Keratinocyte (primary cell): ENCODE measurements at regions not wholly inside any gene's neighbourhood (a gene's known extent, or its start where the extent isn't known, plus 50 kb on each side); places are given as distances from the start of the nearest gene placed in this dataset.
"Not testable (repeated sequence)": the region's sequence is repeated elsewhere in the genome, so short reads cannot be mapped to it uniquely, and the experiment has no call there.

Experiments used
- DNase-seq: peaks from one replicate; pipeline ENCODE4 v3.0.0-alpha.2; 2011; ENCODE audit warnings: low read depth, missing footprints, low spot score
- FAIRE-seq: peaks from 2 replicates; lab custom pipeline; 2011; peaks lifted over from hg19 to GRCh38; lab: Jason Lieb, UNC
- H2AFZ ChIP-seq: 2 replicates; pipeline ENCODE4 v1.6.0; 2012; ENCODE audit warnings: low read length, control low read depth, inconsistent platforms; ENCODE audit not compliant: control insufficient read depth
- H3K27ac ChIP-seq: 2 replicates; pipeline ENCODE4 v1.5.1; 2011; ENCODE audit warnings: low read length; ENCODE audit not compliant: control insufficient read depth, insufficient read depth
- H3K27me3 ChIP-seq: 3 replicates; pipeline ENCODE4 v1.6.0; 2011; ENCODE audit warnings: low read length; ENCODE audit not compliant: control insufficient read depth, insufficient read depth; ENCODE audit errors: extremely low read depth
- H3K36me3 ChIP-seq, 2 experiments: 2 replicates in 1 of 2; 3 replicates in 1 of 2; pipeline ENCODE4 v1.5.1; 2011; ENCODE audit warnings: low read length in 2 of 2, mild to moderate bottlenecking in 1 of 2; ENCODE audit not compliant: control insufficient read depth in 2 of 2, insufficient read depth in 2 of 2; ENCODE audit errors: extremely low read depth in 1 of 2
- H3K4me1 ChIP-seq: 3 replicates; pipeline ENCODE4 v1.5.1; 2011; ENCODE audit warnings: low read length; ENCODE audit not compliant: control insufficient read depth, insufficient read depth; ENCODE audit errors: extremely low read depth
- H3K4me2 ChIP-seq: 3 replicates; pipeline ENCODE4 v1.6.0; 2011; ENCODE audit warnings: low read depth, low read length; ENCODE audit not compliant: control insufficient read depth, insufficient read depth; ENCODE audit errors: extremely low read depth
- H3K4me3 ChIP-seq, 3 experiments: fragments of 200-600 bp in 1 of 3; sonication (generic) in 1 of 3; 2 replicates in 2 of 3; 3 replicates in 1 of 3; pipeline ENCODE4 v1.5.1; 2011 to 2016; ENCODE audit warnings: low read length in 3 of 3, mild to moderate bottlenecking in 3 of 3, control low read depth in 2 of 3, inconsistent platforms in 1 of 3, low read depth in 1 of 3, mixed read lengths in 1 of 3, mixed run types in 1 of 3, moderate library complexity in 1 of 3; ENCODE audit not compliant: control insufficient read depth in 2 of 3, insufficient read depth in 2 of 3; ENCODE audit errors: extremely low read depth in 1 of 3
- H3K79me2 ChIP-seq: 2 replicates; pipeline ENCODE4 v1.6.0; 2012; ENCODE audit warnings: low read length; ENCODE audit not compliant: control insufficient read depth, insufficient read depth
- H3K9ac ChIP-seq: 3 replicates; pipeline ENCODE4 v1.6.0; 2011; ENCODE audit warnings: low read length; ENCODE audit not compliant: control insufficient read depth, insufficient read depth; ENCODE audit errors: extremely low read depth
- H3K9me1 ChIP-seq: 3 replicates; pipeline ENCODE4 v1.6.0; 2011; ENCODE audit warnings: low read length; ENCODE audit not compliant: control insufficient read depth, insufficient read depth; ENCODE audit errors: extremely low read depth
- H3K9me3 ChIP-seq: 2 replicates; pipeline ENCODE4 v1.5.1; 2012; ENCODE audit warnings: low read depth, low read length; ENCODE audit not compliant: control insufficient read depth
- H4K20me1 ChIP-seq: 3 replicates; pipeline ENCODE4 v1.6.0; 2011; ENCODE audit warnings: low read length; ENCODE audit not compliant: control insufficient read depth, insufficient read depth; ENCODE audit errors: extremely low read depth
- CTCF ChIP-seq, 3 experiments: IDR thresholded peaks in 1 of 3; conservative IDR thresholded peaks in 1 of 3; optimal IDR thresholded peaks in 1 of 3; 2 replicates in 2 of 3; 3 replicates in 1 of 3; pipeline versions ENCODE3 to v1.5.1; 2011; ENCODE audit warnings: low read length in 3 of 3, mild to moderate bottlenecking in 3 of 3, moderate library complexity in 2 of 3, control low read depth in 1 of 3, inconsistent platforms in 1 of 3; ENCODE audit not compliant: insufficient read depth in 2 of 3; ENCODE audit errors: extremely low read depth in 1 of 3
- EZH2 ChIP-seq: IDR thresholded peaks from one replicate; pipeline ENCODE4 v1.6.1; 2012; ENCODE audit warnings: inconsistent platforms, mild to moderate bottlenecking, low read length, moderate library complexity
- dilution Hi-C: fragments of 300-500 bp; cut with MboI; formaldehyde crosslinking; loops from one replicate; pipeline ENCODE4 v1.7.0; 2020; ENCODE audit warnings: low sequenced_read_pairs; ENCODE audit not compliant: extremely low pct_ligation_motif_present

- dilution Hi-C loops: no loop called here
- Histone ChIP-seq H3K9ac (no peak overlapping the region), H3K27ac (no peak overlapping the region), H3K9me1 (no peaks in the 10 kb centered on the region), H3K79me2 (no peaks in the 10 kb centered on the region), H2AFZ (no peak overlapping the region), H3K27me3 (no peaks in the 10 kb centered on the region), H3K36me3 (no peaks in the 10 kb centered on the region), H3K4me3 (no peak overlapping the region), H4K20me1 (no peaks in the 10 kb centered on the region), H3K4me2 (no peak overlapping the region), H3K9me3 (no peaks in the 10 kb centered on the region), H3K4me1 (no peaks in the 10 kb centered on the region)
- TF ChIP-seq EZH2 (no peak), CTCF (optimal IDR thresholded peaks at IDR 0.05 in 1 of 3, IDR thresholded peaks at IDR 0.05 in 1 of 3, conservative IDR thresholded peaks at IDR 0.05 in 1 of 3; ENCODE audit: extremely low read depth in 1 of 3, insufficient read depth in 2 of 3, low read length in 3 of 3) (no peak)
- FAIRE-seq (no peak), DNase-seq (no peak)
Measured at GRCh38 chr5:89817841-89818240, 591.7 kb downstream of the CETN3 start.

GRCh38 chr5:89816038-89816437, 593.5 kb downstream of the CETN3 start:
- Histone ChIP-seq H3K9me3 (no peaks in the 10 kb centered on the region), H3K4me3 (no peak overlapping the region), H3K4me2 (no peak overlapping the region), H3K9ac (no peak overlapping the region), H3K4me1 (no peaks in the 10 kb centered on the region), H3K27me3 (no peaks in the 10 kb centered on the region), H3K79me2 (no peaks in the 10 kb centered on the region), H4K20me1 (no peaks in the 10 kb centered on the region), H2AFZ (no peak overlapping the region), H3K27ac (no peak overlapping the region), H3K36me3 (no peaks in the 10 kb centered on the region), H3K9me1 (no peaks in the 10 kb centered on the region)
- dilution Hi-C loops: no loop called here
- TF ChIP-seq EZH2: no peak
- no peak for TF ChIP-seq CTCF (optimal IDR thresholded peaks at IDR 0.05 in 1 of 3, IDR thresholded peaks at IDR 0.05 in 1 of 3, conservative IDR thresholded peaks at IDR 0.05 in 1 of 3; ENCODE audit: extremely low read depth in 1 of 3, insufficient read depth in 2 of 3, low read length in 3 of 3)
- no peak for FAIRE-seq
- DNase-seq: no peak

GRCh38 chr5:89800735-89801134, 608.8 kb downstream of the CETN3 start:
- FAIRE-seq, H3K4me3 ChIP-seq, H3K79me2 ChIP-seq, H3K36me3 ChIP-seq, H3K27me3 ChIP-seq, H3K4me1 ChIP-seq, H3K9me1 ChIP-seq, H3K9me3 ChIP-seq, H3K9ac ChIP-seq, H3K27ac ChIP-seq, H2AFZ ChIP-seq, DNase-seq, dilution Hi-C loops, H3K4me2 ChIP-seq, H4K20me1 ChIP-seq: not testable (repeated sequence)

GRCh38 chr5:89794504-89794903, 615.1 kb downstream of the CETN3 start:
- H3K79me2 ChIP-seq, H3K4me1 ChIP-seq, H3K4me2 ChIP-seq, H3K27me3 ChIP-seq, H4K20me1 ChIP-seq, H3K9me3 ChIP-seq, dilution Hi-C loops, H2AFZ ChIP-seq, H3K27ac ChIP-seq, H3K36me3 ChIP-seq, H3K4me3 ChIP-seq, FAIRE-seq, DNase-seq, H3K9ac ChIP-seq, H3K9me1 ChIP-seq: not testable (repeated sequence)
